G401 (cell line): ENCODE measurements at regions not wholly inside any gene's neighbourhood (a gene's known extent, or its start where the extent isn't known, plus 50 kb on each side); places are given as distances from the start of the nearest gene placed in this dataset.
"Not testable (repeated sequence)": the region's sequence is repeated elsewhere in the genome, so short reads cannot be mapped to it uniquely, and the experiment has no call there.

Experiments
- DNase-seq: peaks from one replicate; pipeline ENCODE4 v3.0.0-alpha.2; 2015; ENCODE audit warnings: low spot score
- in situ Hi-C: cut with HindIII; loops from 2 replicates; pipeline ENCODE4 v1.10.0; 2016; ENCODE audit warnings: low sequenced_read_pairs, mixed read lengths

DNA sequence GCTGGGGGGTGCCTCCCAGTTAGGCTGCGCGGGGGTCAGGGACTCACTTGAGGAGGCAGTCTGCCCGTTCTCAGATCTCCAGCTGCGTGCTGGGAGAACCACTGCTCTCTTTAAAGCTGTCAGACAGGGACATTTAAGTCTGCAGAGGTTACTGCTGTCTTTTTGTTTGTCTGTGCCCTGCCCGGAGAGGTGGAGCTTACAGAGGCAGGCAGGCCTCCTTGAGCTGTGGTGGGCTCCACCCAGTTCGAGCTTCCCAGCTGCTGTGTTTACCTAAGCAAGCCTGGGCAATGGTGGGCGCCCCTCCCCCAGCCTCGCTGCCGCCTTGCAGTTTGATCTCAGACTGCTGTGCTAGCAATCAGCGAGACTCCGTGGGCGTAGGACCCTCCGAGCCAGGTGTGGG lies 584.2 kb upstream of the SLC39A10 start:
- in situ Hi-C loops: not testable (repeated sequence)

GRCh38 chr2:195057001-195057400 lies 600.0 kb upstream of the SLC39A10 start:
- DNase-seq: no peak
- in situ Hi-C loops: no loop called here

More for the DNA sequence above, 584.2 kb upstream of the SLC39A10 start:
- not testable (repeated sequence) for DNase-seq

DNA sequence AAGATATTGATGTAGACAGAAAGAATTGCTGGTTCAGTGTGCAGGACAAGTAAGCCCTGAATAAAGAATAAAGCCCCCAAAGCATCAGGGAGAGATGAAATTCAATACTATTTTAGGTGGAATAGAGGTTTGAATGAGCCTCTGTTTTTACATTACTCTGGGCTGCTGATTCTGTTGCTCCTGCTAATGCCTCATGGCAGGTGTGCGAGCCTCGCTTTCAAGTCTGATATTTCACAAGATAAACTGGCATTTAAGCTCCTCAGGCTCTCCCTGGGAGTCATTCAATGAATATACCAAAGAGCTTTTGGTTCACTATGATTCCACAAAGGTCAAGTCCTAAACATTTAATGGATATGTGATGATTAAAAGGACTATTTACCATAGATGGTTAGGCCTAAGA lies 601.0 kb upstream of the SLC39A10 start:
- in situ Hi-C loops: no loop called here
- no peak for DNase-seq

- no peak for DNase-seq
- in situ Hi-C loops: no loop called here
These were observed 605.6 kb upstream of the SLC39A10 start for GRCh38 chr2:195051401-195051800.

- in situ Hi-C loops: no loop called here
- no peak for DNase-seq
These were observed 607.5 kb upstream of the SLC39A10 start for GRCh38 chr2:195049372-195050031.

DNA sequence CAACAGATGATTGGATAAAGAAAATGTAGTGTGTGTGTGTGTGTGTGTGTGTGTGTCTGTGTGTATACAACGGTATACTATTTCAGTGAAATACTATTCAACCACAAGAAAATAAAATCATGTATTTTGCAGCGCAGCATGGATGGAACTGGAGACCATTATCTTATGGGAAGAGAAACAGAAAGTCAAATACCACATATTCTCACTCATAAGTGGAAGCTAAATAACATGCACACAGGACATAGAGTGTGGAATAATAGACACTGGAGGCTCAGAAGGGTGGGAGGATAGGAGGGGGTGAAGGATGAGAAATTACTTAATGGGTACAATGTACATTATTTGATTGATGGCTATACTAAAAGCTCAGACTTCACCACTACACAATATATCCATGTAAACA lies 609.1 kb upstream of the SLC39A10 start:
- in situ Hi-C loops: no loop called here
- DNase-seq: no peak

GRCh38 chr2:195044801-195045200 lies 612.2 kb upstream of the SLC39A10 start:
- in situ Hi-C loops: no loop called here

GRCh38 chr2:195038153-195038552 lies 618.9 kb upstream of the SLC39A10 start:
- DNase-seq: no peak
- in situ Hi-C loops: no loop called here

More at GRCh38 chr2:195044801-195045200, 612.2 kb upstream of the SLC39A10 start:
- DNase-seq: no peak

DNA sequence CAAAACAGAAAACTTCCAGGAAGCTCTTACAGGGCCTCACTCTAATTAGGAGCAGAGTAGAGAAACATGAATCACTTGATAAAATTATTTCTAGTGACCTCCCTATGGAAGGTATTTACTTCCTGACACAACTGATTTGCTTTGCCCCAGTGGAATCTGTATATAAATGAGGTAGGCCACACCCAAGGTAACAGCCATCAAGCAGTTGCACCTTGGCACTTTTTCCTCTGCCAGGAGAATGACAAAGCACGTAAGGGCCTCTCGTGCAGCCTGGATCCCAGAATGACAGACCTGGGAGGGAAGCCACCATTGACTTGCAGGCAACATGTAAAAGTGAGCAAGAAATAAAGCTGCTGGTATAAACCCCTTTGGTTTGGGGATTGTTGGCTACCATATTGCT lies 620.0 kb upstream of the SLC39A10 start:
- in situ Hi-C loops: no loop called here
- no peak for DNase-seq

GRCh38 chr2:195031411-195031810 lies 625.6 kb upstream of the SLC39A10 start:
- no peak for DNase-seq
- in situ Hi-C loops: no loop called here

- in situ Hi-C loops: no loop called here
- no peak for DNase-seq
These were observed 627.0 kb upstream of the SLC39A10 start for GRCh38 chr2:195029804-195030654.

GRCh38 chr2:195027947-195028346 lies 629.1 kb upstream of the SLC39A10 start:
- in situ Hi-C loops: no loop called here

GRCh38 chr2:195026261-195026660 lies 630.8 kb upstream of the SLC39A10 start:
- in situ Hi-C loops: no loop called here
- no peak for DNase-seq

More at GRCh38 chr2:195027947-195028346, 629.1 kb upstream of the SLC39A10 start:
- DNase-seq: no peak

GRCh38 chr2:195022508-195022830 lies 634.6 kb upstream of the SLC39A10 start:
- no peak for DNase-seq
- in situ Hi-C loops: no loop called here

GRCh38 chr2:195021711-195022507 lies 635.1 kb upstream of the SLC39A10 start:
- in situ Hi-C loops: no loop called here
- no peak for DNase-seq

DNA sequence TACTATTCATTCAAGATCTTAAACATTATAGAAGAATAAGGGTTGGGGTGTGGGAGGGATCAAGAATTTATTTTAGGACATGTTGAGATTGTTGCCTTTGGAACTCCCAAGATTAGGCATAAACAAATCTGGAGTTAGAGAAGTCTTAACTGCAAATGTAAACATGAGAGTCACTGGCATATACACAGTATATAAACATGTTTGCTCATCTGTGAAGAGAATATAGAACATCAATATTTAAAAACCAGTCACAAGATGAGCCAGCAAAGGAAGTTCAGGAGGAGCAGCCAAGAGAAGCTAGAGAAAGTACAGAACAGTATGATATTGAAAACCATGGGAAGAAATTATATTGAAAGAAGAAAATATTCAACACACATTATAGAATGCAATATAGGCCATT lies 638.6 kb upstream of the SLC39A10 start:
- in situ Hi-C loops: no loop called here
- DNase-seq: no peak

GRCh38 chr2:195017890-195018289 lies 639.1 kb upstream of the SLC39A10 start:
- in situ Hi-C loops: no loop called here
- DNase-seq: no peak

GRCh38 chr2:195016841-195017240 lies 640.2 kb upstream of the SLC39A10 start:
- no peak for DNase-seq
- in situ Hi-C loops: no loop called here

- DNase-seq: no peak
- in situ Hi-C loops: no loop called here
These were observed 647.8 kb upstream of the SLC39A10 start for GRCh38 chr2:195009202-195009601.

DNA sequence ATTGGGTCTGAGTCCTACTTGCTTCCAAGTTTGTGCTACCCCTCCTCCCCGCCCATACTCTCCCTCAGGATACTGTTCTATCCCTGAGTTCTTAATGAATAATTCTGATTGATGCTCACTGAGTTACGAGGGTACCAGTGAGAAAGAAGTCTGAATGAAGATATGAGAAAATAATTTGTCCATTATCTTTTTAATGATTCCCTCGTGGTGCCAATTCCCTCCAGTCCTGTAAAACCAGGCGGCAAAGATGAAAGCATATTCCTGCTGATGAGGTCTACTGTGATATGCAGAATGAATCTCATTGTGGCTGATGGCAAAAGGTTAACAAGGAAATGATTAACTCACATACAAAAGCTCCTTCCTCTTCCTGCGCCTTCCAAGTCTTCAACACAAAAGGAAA lies 650.2 kb upstream of the SLC39A10 start:
- no peak for DNase-seq
- in situ Hi-C loops: no loop called here
